Limb (tissue), 2 donors: ENCODE measurements at regions not wholly inside any gene's neighbourhood (a gene's known extent, or its start where the extent isn't known, plus 50 kb on each side); places are given as distances from the start of the nearest gene placed in this dataset.

Experiments used
- DNase-seq, 2 donors: peaks; one replicate each; pipeline ENCODE4 v3.0.0-alpha.2; 2016; ENCODE audit errors: extremely low spot score in 2 of 2

DNA sequence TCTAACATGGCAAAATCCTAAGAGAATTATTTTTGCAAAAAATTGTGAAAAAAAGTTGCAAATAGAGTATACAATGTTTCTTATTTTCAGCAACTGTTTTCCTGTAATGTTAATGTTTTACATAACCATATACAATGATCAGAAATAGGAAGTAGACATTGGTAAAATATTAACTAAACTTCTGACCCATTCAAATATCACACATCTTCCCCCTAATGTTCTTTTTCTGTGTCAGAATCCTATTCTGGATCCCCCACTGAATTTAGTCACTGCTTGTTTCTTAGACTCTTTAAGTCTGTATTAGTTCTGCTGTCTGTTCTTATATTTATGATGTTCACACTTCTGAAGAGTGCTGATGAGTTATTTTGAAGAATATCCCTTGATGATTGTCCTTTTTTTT is 62.0 kb downstream of the HFE start:
- no peak for DNase-seq

DNA sequence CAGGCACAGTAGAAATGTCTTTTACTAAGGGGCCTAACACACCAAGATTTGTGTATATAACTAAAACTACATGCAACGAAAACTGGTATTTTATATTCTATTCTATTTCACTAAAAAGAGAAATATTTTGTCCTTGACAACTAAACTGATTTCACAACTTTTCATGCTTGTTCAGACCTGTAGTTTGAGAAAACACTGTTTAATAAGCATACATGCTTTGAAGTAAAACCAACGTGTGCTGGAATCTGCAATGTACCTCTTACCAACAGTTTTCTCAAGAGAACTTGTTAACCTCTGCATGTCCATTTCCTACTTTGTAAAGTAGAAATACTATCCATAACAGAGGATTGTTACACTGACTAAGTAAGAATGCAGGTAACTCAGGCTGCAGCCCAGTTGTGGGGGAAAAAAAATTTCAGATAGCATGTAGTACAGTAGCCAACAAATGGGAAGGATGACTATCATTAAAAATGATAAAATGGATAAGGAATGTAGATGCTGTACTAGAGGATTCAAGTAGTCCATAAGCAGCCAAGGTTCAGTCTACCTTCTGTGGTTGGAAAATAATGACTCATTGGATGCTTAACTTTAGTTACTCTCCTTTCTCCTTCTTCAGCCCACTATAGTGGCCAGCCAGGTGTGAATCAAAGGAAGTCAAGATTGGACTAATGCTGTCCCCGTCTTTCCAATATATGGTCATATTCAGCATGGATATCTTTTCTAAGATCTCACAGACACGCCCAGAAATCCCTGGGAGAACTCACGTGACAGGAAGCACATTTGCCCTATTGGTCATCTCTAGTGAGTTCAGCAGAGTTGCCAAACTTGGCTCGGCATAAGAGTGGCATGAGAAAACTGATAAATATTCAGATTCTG is 65.2 kb downstream of the HFE start:
- DNase-seq = no peak

DNA sequence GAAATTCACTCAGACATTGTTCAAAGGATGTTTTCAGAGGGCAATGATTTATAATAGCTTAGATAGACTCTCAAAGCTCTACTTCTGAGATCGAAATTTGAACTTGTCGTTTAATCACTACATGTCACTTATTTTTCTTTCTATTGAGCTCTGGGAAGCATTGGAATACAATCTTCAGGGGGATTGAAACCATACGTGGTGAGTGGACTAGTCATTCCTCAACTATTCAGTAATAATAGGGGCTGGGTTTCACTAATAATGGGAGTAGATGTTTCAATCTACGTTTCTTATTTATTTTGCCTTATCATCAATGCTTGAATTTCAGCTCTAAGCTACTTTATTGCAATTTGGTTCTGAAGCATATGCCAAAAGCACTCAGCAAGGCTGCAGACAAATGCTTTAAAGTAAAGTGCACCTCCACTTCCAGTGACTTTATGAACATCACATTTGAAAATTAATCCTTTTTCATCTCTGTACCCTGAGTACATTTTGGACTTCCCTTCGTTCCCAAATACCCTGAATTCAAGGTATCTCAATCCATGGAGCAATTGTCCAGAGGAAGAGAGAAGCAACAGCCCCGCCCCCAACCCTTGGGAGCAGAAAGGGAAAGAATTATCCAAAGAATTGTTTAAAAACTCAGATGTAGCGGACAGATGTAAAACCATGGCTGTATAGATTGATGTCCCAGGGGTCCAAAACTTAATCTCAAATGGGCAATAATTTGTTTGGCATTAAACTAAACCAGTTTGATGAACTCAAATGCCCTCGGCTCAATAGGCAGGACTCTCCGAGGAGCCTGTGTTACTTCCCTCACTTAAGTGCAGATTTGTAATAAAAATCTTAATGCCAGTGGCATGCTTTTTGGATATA is 68.1 kb downstream of the HFE start:
- DNase-seq = peak; percentile 67 to 68

DNA sequence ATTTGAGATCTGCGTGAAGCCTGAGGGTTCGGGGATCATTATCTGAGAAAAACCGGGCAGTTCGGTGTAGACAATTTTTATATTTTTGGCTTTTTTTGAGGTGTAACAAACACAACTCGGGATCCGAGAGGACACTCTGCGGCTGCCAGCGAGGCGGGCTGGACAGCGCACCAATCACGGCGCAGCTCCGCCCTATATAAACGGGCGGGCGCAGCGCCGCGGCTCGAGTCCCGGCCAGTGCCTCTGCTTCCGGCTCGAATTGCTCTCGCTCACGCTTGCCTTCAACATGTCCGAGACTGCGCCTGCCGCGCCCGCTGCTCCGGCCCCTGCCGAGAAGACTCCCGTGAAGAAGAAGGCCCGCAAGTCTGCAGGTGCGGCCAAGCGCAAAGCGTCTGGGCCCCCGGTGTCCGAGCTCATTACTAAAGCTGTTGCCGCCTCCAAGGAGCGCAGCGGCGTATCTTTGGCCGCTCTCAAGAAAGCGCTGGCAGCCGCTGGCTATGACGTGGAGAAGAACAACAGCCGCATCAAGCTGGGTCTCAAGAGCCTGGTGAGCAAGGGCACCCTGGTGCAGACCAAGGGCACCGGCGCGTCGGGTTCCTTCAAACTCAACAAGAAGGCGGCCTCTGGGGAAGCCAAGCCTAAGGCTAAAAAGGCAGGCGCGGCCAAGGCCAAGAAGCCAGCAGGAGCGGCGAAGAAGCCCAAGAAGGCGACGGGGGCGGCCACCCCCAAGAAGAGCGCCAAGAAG is 69.0 kb downstream of the HFE start:
- peak; percentile 95 to 97 for DNase-seq

DNA sequence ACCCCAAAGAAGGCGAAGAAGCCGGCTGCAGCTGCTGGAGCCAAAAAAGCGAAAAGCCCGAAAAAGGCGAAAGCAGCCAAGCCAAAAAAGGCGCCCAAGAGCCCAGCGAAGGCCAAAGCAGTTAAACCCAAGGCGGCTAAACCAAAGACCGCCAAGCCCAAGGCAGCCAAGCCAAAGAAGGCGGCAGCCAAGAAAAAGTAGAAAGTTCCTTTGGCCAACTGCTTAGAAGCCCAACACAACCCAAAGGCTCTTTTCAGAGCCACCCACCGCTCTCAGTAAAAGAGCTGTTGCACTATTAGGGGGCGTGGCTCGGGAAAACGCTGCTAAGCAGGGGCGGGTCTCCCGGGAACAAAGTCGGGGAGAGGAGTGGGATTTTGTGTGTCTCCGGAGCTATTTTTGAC is 69.6 kb downstream of the HFE start:
- peak in 1 of 2 donors; percentile 58 for DNase-seq

DNA sequence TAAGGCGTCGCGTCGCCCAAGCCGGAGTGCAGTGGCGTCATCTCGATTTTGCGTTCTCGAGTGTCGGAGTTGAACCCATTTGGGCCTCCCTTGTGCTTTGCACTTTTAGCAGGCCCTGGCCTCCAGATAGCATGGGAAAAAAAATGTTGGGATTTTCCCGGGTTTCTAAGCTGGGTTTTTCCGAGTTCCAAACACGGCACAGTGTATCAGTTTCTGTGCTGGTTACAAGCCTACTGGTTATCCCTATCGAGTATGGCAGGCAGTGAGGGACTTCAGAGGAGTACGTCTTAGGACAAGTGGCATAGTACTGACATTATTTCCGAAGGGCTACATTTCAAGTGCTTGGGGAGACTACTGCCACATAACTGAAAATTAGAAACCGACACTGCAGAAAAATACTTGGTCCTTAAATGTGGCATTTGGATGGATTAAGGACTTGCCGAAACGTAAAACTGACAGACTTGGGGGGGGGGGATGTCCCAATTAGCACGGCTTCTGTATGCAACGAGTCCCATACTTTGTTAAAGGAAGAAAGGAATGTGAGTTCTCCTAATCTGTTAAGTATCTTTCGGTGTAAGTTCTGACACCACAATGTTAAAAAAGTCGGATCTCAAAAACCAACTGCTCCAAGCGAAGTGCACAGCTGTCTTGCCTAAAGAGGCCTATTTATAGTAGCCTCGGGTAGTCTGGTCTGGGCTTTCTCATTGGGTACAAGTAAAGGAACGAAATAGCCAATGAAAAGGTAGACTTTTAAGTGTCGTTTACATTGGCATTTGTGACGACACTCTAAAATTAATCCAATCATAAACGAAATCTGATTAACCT is 70.2 kb downstream of the HFE start:
- peak in 1 of 2 donors; percentile 86 for DNase-seq

DNA sequence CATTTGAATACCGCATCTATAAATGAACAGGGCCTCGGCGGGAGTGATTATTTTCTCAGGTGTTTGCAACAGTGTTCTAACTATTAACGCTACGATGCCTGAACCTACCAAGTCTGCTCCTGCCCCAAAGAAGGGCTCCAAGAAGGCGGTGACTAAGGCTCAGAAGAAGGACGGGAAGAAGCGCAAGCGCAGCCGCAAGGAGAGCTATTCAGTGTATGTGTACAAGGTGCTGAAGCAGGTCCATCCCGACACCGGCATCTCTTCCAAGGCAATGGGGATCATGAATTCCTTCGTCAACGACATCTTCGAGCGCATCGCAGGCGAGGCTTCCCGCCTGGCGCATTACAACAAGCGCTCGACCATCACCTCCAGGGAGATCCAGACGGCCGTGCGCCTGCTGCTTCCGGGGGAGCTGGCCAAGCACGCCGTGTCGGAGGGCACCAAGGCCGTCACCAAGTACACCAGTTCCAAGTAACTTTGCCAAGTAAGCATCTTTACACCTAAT is 70.9 kb downstream of the HFE start:
- peak; percentile 89 to 99 for DNase-seq

DNA sequence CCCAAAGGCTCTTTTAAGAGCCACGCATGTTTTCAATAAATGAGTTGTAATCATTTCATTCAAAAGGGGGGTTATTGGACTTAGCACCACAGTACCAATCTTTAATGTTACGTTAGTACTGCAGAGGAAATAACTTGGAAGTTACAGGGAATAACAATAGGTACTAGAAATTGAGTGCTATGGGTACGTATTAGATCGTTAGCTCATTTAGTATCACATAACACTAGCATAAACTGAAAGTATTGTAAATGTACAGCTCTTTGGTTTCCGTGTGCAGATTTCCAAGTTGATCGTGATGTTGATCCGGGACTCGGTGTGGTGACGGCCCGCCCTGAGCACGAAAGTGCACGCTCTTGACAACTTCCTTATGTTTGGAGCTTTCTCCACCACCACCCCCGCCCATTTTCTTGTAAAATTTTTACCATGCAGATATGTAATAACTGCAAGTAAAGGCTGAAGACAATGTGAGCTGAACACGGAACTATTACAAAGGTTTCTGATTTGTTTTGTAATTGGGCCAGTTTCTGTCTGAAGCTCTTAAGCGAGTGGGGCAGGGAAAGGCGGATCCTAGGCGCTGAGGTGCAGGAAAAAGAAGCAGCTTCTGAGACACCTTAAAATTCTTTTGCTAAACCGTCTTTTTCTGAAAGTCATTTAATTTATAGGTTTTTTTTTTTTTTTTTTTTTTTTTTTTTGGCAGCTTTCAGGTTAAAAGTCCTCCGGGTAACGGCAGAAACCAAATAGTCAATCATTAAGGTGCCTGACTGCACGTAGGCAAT is 71.5 kb downstream of the HFE start:
- peak; percentile 21 to 64 for DNase-seq

DNA sequence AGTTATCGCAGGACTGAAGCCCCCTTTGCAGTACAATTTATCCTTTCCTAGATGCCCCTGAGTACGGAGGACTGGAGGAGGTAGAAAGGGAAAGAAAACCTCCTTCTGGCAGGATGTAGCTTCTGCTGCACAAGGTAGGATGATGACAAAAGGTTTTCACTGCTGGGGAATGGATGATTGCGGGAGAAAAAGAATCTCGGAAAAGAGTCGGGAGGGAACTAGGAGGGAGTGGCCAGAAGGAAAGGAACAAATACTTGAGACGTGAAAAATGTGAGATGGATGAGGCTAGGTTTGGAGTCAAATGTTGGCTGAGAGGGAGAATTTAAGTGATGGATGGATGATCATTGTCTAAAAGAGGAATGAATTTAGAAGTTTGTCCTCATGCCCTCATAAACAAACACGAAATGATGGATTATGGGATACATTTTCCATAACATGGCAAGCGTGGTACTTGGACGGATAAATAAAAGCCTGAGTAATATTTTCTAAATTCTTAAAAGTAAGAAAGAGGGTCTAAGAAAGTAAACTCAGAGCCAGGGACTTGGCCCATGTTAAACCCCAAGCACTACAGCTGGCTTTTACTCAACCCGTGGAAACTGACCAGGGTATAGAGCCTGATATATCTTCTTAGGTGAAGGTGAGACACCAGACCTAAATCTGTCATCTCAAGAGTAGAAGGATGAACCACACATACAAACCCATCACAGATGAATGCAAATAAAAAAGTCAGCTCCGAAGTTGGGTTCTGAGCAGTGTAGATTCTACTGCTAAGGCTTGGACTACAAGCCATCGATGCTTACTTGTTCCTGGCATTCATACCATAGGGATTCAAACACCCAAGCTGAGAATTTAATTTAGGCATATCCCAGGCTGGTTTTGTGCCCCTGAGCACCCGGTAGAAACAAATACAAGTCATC is 72.4 kb downstream of the HFE start:
- peak; percentile 18 to 61 for DNase-seq

DNA sequence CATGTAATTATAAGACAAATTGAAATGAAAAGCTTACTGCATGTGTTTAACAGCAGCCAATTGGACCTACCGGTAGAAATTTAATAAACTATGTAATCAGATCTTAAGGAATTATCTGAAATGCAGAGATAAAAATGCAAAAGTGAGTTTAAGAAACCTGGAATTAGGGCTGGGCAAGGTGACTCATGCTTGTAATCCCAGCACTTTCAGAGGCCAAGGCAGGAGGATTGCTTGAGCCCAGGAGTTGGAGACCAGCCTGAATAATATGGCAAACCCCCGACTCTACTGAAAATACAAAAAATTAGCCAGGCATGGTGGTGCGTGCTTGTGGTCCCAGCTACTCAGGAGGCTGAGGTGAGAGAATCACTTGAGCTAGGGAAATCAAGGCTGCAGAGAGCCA is 74.1 kb downstream of the HFE start:
- DNase-seq = no peak

DNA sequence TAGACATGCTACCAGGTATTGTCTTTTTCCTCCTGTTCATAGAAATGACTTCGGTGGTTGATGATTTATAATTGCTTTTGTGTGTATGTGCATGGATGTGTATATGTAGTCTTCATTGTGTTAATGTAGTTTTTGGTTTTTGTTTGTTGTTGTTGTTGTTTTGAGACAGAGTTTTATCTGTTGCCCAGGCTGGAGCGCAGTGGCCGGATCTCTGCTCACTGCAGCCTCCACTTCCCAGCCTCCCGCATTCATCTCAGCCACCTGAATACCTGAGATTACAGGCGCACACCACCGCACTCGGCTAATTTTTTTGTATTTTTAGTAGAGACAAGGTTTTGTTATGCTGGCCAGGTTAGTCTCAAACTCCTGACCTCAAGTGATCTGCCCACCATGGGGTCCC is 75.2 kb downstream of the HFE start:
- DNase-seq = no peak

DNA sequence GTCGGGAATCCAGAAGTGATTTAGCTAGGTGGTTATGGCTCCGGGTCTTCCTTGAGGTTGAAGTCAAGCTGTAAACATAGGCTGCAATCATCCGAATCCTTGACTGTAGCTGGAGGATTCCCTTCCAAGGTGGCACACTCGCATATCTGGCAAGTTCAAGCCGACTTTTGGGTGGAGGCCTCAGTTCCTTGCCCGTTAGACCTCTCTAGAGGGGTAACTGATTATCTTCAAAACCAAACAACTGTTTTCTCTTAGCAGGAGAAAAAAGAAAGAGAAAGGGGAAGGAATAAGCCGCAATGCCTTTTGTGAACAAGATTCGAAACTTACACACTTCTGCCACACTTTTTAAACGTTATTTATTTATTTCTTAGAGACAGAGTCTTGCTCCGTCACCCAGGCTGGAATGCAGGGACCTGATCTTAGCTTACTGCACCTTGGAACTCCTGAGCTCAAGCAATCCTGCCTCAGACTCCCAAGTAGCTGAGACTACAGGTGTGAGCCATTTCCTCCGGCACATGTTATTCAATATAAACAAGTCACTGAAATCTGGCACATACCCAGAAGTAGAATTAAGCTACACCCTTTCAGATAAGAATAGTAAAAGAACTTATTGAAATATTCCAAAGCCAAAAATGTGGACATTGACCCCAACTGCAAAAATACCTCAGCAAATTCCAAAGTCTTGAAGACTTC is 76.3 kb downstream of the HFE start:
- DNase-seq = no peak

DNA sequence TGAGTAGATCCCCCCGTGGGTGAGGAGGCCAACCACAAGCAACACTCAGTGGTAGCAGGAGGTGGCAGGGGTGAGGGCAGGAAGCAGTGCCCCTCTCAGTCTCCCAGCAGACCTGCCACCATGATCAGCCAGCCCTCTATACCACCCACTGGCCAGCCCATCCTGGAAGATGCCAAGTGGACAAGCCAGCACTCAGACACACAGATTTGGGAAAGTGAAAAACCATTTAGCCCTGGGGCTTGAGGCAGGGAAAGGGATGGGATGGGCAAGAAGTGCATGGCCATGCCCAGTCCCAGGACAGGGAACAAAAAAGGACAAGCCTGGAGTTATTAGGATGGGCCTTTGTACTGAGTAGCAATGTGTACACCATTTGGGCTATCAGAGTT is 76.9 kb downstream of the HFE start:
- DNase-seq = no peak

DNA sequence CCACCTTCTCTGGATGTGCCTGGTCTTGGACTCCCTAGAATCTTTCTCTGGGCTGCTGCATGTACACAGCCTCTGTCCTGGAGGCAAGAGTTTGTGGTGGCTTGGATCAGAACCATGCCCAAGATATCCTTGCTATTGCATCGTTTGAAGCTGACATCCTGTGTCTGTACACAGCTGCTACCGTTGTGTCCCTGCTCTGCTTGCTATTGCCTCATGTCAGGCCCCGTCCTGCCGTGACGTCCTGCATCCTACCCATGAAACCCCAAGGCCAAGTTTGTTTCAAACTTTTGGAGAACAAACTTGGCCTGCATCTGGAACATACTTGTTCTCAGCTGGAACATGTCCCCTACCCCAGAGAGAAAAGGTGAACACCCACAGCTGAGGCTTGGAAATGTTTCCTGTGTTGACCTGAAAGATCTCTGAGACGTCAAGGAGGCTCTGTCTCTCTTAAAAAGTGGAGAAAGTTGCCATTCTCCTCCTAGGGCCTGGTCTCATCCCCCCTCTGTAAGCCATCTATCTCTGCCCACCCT is 78.1 kb downstream of the HFE start:
- no peak for DNase-seq

DNA sequence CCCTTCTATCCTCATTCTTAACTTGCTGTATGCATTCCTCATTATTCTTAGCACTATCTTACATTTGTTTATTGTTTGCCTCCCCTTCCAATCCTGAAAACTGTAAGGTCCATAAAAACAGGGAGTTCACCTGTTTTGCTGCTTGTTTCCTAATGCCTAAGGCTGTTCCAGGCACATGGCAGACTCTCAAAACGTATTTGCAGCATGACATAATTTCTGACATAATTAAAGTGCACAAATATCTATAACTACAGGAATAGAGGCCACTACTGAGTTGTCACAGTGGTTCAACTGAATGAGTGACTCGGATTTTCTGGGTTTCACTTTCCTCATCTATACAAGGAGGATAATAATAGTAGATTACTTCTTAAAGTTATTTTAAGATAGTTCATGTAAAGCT is 83.0 kb downstream of the HFE start:
- DNase-seq = no peak

DNA sequence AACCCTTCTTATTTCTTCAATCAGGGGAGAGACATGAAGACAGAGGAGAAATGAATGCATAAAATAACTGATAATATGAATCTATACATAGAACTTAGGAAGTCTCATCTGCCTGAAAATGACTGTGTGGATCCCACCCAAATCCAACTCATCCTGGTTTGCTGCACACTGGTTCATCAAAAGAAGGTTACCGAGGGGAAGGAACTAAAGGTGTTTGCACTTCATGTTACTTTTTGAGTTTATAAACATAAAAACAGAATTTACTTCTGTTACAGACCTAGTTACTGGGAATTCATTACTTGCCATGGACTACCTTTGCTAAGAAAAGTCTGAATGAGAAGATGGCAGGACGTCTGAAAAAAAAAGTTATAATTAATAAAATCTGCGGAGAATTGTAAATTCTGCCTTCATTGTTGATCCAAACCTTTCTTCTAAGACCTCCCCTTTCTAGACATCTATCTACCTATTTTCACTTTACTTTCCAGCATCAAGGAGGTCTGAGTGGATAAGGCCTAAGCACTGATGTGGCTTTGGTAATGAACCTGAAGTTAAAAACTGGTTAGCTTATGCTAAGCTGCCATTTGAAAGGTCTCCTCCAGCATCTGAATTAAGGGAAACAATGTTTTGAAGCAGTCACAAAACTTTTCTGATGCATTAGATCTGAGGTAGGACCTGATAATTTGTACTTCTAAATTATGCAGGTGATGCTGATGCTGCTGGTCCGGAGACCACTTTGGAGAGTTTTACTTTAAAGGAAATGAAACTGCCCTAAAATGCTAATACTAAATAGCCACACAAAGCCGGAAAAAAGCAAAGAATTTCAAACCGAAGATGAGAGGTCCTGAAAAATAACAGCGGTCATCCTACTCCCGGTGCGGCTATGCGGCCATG is 84.0 kb downstream of the HFE start:
- DNase-seq = no peak

DNA sequence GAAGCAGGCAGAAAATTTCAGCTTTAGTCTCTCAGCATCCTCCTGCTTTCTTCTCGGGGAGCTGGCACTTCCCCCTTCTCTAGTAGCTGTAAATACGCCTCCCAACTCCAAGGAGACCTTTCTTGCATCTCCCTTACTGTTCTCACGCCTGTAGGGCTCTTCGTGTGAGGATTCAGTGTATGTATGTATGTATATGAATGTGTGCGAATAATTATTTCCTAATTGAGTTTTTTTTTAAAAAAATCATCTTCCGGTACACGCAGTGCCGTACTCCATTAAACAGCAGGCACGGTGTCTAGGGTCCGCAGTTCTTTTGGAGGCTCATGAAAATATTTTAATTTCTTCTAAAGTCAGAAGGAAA is 85.4 kb downstream of the HFE start:
- peak; percentile 41 to 63 for DNase-seq
